ENCODE measurements at regions not wholly inside any gene's neighbourhood (a gene's known extent, or its start where the extent isn't known, plus 50 kb on each side); places are given as distances from the start of the nearest gene placed in this dataset.

DNA sequence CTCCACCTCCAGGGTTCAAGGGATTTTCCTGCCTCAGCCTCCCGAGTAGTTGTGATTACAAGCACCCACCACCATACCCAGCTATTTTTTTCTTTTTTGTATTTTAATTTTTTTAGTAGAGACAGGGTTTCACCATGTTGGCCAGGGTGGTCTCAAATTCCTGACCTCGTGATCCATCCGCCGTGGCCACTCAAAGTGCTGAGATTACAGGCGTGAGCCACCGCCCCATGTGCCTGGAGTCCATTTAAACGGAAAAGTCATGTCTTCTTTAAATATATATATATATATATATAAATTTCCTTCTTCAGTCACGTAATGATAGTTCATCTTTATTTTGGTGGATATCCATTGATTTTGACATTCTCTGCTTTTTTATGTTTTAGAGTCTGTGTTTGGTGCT lies 264.0 kb upstream of the PITX2 start:
- FAIRE-seq (no peak), DNase-seq (ENCODE audit: insufficient read length, low spot score) (no peak)
- TF ChIP-seq, protein P1, sequence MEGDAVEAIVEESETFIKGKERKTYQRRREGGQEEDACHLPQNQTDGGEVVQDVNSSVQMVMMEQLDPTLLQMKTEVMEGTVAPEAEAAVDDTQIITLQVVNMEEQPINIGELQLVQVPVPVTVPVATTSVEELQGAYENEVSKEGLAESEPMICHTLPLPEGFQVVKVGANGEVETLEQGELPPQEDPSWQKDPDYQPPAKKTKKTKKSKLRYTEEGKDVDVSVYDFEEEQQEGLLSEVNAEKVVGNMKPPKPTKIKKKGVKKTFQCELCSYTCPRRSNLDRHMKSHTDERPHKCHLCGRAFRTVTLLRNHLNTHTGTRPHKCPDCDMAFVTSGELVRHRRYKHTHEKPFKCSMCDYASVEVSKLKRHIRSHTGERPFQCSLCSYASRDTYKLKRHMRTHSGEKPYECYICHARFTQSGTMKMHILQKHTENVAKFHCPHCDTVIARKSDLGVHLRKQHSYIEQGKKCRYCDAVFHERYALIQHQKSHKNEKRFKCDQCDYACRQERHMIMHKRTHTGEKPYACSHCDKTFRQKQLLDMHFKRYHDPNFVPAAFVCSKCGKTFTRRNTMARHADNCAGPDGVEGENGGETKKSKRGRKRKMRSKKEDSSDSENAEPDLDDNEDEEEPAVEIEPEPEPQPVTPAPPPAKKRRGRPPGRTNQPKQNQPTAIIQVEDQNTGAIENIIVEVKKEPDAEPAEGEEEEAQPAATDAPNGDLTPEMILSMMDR (IDR thresholded peaks at IDR 0.05; ENCODE audit: insufficient read depth, missing control alignments): no peak

DNA sequence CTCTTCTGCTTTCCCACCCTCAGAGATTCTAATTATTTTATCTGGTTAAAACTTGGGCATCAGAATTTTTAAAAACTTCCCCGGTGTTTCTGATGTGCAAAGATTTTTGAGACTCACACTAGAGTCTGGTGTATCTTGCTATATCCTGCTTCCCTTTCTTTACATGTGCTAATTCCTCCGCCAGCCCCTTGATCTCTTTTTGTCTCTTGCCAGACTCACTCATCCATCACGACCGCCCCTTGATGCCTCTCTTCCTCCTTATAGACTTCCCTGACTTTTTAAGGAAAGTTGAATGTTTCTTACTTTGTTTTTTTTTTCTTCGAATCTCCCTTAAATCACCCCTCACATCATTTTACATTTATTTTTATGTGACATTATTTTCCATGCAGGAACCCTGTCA lies 274.9 kb upstream of the PITX2 start:
- DNase-seq (ENCODE audit: insufficient read length, low spot score): no peak
- TF ChIP-seq, protein P1 (IDR thresholded peaks at IDR 0.05; ENCODE audit: insufficient read depth, missing control alignments): no peak
- FAIRE-seq: no peak

DNA sequence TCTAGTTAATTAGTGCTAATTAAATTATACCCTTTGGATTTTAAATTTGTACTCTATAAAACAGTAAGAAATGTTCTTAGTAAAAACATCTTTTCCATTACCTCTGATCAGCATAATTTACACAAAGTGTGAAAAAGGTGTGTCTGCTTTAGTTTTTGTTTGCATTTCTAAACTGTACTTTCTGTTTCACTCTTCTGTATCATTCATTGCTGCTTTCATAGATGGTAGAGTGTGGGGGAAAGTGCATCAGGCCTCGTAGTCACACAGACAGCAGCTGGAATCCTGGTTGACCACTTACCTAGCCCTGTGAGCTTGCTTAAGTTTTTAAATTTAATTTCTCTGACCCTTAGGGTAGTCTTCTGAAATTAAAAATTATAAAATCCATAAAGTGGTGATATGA lies 275.4 kb upstream of the PITX2 start:
- FAIRE-seq (no peak), DNase-seq (ENCODE audit: insufficient read length, low spot score) (no peak)
- TF ChIP-seq, protein P1 (IDR thresholded peaks at IDR 0.05; ENCODE audit: insufficient read depth, missing control alignments): no peak

DNA sequence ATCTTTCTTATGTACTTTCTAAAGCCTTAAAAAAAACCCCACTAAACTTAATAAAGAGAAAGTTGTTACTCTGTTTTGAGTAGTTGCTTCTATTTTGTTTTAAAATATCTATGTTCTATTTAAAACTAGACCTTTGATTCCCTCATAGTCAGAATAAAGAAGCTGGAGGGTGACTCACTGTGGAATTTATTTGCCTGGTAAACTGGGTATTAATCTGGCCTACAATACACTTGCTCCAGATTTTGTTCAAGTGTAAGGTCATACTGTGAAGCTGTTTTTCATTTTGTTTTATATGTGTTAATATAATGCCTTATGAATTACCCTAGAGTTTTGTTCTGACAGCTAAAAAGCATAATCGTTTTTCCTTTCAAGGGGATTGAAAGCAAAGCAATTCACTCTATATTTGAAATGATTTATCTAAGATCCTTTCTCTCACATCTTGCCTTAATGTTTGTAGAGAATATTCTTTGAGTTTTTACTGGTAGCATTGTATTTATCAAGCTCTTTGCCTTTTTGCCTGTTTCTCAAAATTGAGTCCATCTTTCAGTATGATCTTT lies 277.4 kb upstream of the PITX2 start:
- FAIRE-seq (no peak), DNase-seq (ENCODE audit: insufficient read length, low spot score) (no peak)
- TF ChIP-seq, protein P1 (IDR thresholded peaks at IDR 0.05; ENCODE audit: insufficient read depth, missing control alignments): no peak

DNA sequence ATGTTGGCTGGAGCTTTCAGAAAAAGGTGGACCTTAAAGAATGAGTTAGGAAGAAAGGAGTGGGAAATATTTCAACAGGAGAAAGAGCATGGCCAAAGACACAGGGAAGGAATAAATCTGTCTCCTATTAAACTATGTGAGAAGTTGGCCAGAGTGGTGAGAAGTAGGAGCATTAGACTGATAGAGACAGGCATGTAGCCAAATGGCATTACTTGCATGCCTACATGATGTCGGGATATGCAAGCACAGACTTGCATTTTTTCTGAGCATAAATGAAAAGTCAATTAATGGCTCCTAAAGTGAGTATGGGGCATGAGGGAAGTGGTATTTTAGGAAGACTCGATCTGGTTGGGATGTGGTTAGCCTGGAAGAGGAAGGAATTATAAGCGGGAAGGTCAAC lies 279.6 kb upstream of the PITX2 start:
- DNase-seq (ENCODE audit: insufficient read length, low spot score) (no peak), FAIRE-seq (no peak)
- TF ChIP-seq, protein P1 (IDR thresholded peaks at IDR 0.05; ENCODE audit: insufficient read depth, missing control alignments): no peak

DNA sequence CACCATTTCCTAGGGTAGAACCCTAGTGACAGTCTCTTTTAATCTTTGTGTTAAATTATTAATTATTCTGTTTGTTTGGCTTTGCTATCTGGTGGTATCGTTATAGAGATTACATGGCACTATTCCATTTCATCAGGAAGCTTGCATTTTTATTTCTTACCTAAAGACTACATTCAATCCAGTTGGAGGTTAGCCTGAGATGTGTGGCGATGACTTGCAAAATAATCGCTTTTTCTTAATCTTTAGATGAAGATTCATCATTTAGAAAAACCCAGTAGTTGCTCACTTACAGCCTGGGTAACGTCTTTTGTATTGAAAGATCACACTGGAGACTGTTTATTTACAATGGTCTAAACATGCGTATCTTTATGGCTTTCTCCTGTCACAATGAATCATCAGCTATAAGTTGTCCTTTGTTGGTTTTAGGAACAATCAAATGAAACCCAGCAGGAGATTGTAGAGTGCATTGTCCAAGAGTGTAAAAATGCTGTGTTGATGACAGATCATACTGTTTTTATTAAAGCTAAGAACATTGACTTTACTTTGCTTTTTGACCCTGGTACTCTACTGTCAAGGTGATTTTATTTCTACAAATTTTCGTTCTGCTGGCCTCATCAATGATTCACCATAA lies 281.7 kb upstream of the PITX2 start:
- TF ChIP-seq, protein P1 (IDR thresholded peaks at IDR 0.05; ENCODE audit: insufficient read depth, missing control alignments): no peak
- no peak for FAIRE-seq
- no peak for DNase-seq (ENCODE audit: insufficient read length, low spot score)

DNA sequence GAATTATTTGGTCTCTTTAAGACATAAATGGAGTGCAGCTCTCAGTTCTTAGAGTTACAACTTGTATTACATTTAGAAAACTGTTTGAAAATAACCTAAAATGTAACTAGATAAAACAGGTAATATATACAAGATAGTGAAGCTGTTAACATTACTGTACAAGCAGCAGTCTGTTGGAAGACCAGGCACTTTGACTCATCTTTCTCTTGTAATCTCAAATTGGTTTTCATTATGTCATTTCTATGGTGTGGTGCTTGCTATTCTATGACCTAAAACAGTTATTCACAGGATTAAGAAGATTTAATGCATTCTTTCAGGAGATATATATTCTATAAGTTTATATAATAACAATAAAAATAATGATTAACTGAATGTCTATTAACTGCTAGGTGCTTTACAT lies 282.5 kb upstream of the PITX2 start:
- DNase-seq (ENCODE audit: insufficient read length, low spot score) (no peak), FAIRE-seq (no peak)
- TF ChIP-seq, protein P1 (IDR thresholded peaks at IDR 0.05; ENCODE audit: insufficient read depth, missing control alignments): no peak
